ENCODE measurements at regions not wholly inside any gene's neighbourhood (a gene's known extent, or its start where the extent isn't known, plus 50 kb on each side); places are given as distances from the start of the nearest gene placed in this dataset.

GRCh38 chr10:123526356-123527064 lies 139.6 kb upstream of the GPR26 start:
- no peak for DNase-seq (ENCODE audit: low read depth)

- DNase-seq (ENCODE audit: low read depth) = no peak
Observed at GRCh38 chr10:123527151-123527550, 139.0 kb upstream of the GPR26 start.

GRCh38 chr10:123529146-123529760 lies 136.9 kb upstream of the GPR26 start:
- DNase-seq (ENCODE audit: low read depth) = no peak

GRCh38 chr10:123530166-123530870 lies 135.8 kb upstream of the GPR26 start:
- no peak for DNase-seq (ENCODE audit: low read depth)

GRCh38 chr10:123535386-123535785 lies 130.8 kb upstream of the GPR26 start:
- no peak for DNase-seq (ENCODE audit: low read depth)

- DNase-seq (ENCODE audit: low read depth) = no peak
Observed at GRCh38 chr10:123536176-123536845, 129.8 kb upstream of the GPR26 start.

GRCh38 chr10:123537188-123537961 lies 128.8 kb upstream of the GPR26 start:
- DNase-seq (ENCODE audit: low read depth) = no peak

GRCh38 chr10:123538401-123539320 lies 127.5 kb upstream of the GPR26 start:
- DNase-seq (ENCODE audit: low read depth) = no peak

GRCh38 chr10:123544986-123545385 lies 121.2 kb upstream of the GPR26 start:
- no peak for DNase-seq (ENCODE audit: low read depth)

- DNase-seq (ENCODE audit: low read depth) = no peak
Observed at GRCh38 chr10:123548770-123549169, 117.4 kb upstream of the GPR26 start.

- no peak for DNase-seq (ENCODE audit: low read depth)
Observed at GRCh38 chr10:123549761-123550454, 116.2 kb upstream of the GPR26 start.

GRCh38 chr10:123550675-123551096 lies 115.5 kb upstream of the GPR26 start:
- DNase-seq (ENCODE audit: low read depth) = no peak

- no peak for DNase-seq (ENCODE audit: low read depth)
Observed at GRCh38 chr10:123551259-123551658, 114.9 kb upstream of the GPR26 start.

GRCh38 chr10:123552760-123553554 lies 113.2 kb upstream of the GPR26 start:
- no peak for DNase-seq (ENCODE audit: low read depth)

- no peak for DNase-seq (ENCODE audit: low read depth)
Observed at GRCh38 chr10:123553810-123554430, 112.2 kb upstream of the GPR26 start.

- no peak for DNase-seq (ENCODE audit: low read depth)
Observed at GRCh38 chr10:123554656-123555055, 111.5 kb upstream of the GPR26 start.

- no peak for DNase-seq (ENCODE audit: low read depth)
Observed at GRCh38 chr10:123555616-123556015, 110.5 kb upstream of the GPR26 start.

GRCh38 chr10:123556049-123556448 lies 110.1 kb upstream of the GPR26 start:
- no peak for DNase-seq (ENCODE audit: low read depth)

- no peak for DNase-seq (ENCODE audit: low read depth)
Observed at GRCh38 chr10:123556736-123557135, 109.4 kb upstream of the GPR26 start.
